Liver (tissue), 8 donors: ENCODE measurements at regions not wholly inside any gene's neighbourhood (a gene's known extent, or its start where the extent isn't known, plus 50 kb on each side); places are given as distances from the start of the nearest gene placed in this dataset.

Experiments
- DNase-seq: peaks from one replicate; pipeline ENCODE4 v3.0.0-alpha.2; 2017; ENCODE audit warnings: low spot score
- H3K27ac ChIP-seq, 2 donors: one replicate each; pipeline ENCODE4 v1.7.0; 2013; ENCODE audit warnings: inconsistent platforms in 2 of 2, low read length in 2 of 2, control low read depth in 1 of 2, low read depth in 1 of 2, mild to moderate bottlenecking in 1 of 2
- H3K27me3 ChIP-seq, 4 donors: one replicate each; pipeline versions ENCODE4 v1.6.1 to v1.7.0; 2013; ENCODE audit warnings: low read length in 3 of 4, inconsistent platforms in 1 of 4, mild to moderate bottlenecking in 1 of 4, moderate library complexity in 1 of 4; ENCODE audit not compliant: control insufficient read depth in 4 of 4, insufficient read depth in 4 of 4
- H3K36me3 ChIP-seq, 4 donors: one replicate each; pipeline versions ENCODE4 v1.6.1 to v1.7.0; 2013; ENCODE audit warnings: low read length in 3 of 4, mild to moderate bottlenecking in 3 of 4, low read depth in 1 of 4, moderate library complexity in 1 of 4; ENCODE audit not compliant: control insufficient read depth in 4 of 4, insufficient read depth in 3 of 4
- H3K4me1 ChIP-seq, 4 donors: one replicate each; pipeline versions ENCODE4 v1.6.1 to v1.7.0; 2013; ENCODE audit warnings: low read length in 3 of 4, mild to moderate bottlenecking in 3 of 4, moderate library complexity in 1 of 4; ENCODE audit not compliant: control insufficient read depth in 4 of 4, insufficient read depth in 4 of 4
- H3K4me3 ChIP-seq, 3 donors: one replicate each; pipeline versions ENCODE4 v1.6.1 to v1.7.0; 2013; ENCODE audit warnings: low read length in 3 of 3, control low read depth in 1 of 3, low read depth in 1 of 3, mild to moderate bottlenecking in 1 of 3
- H3K9ac ChIP-seq, 2 donors: one replicate each; pipeline ENCODE4 v1.7.0; 2013; ENCODE audit warnings: low read length in 2 of 2, mild to moderate bottlenecking in 2 of 2, moderate library complexity in 2 of 2, control low read depth in 1 of 2, low read depth in 1 of 2
- H3K9me3 ChIP-seq, 4 donors: one replicate each; pipeline versions ENCODE4 v1.6.1 to v1.7.0; 2013; ENCODE audit warnings: low read length in 3 of 4; ENCODE audit not compliant: control insufficient read depth in 4 of 4
- EGR1 ChIP-seq, 2 donors: IDR thresholded peaks; 2 replicates each; pipeline ENCODE4 v1.6.1; 2016 to 2018; ENCODE audit warnings: antibody characterized with exemption in 2 of 2, low read depth in 2 of 2
- FOXA1 ChIP-seq: IDR thresholded peaks from 2 replicates; pipeline ENCODE4 v1.6.1; 2016; ENCODE audit warnings: antibody characterized with exemption
- GABPA ChIP-seq, 2 donors: IDR thresholded peaks in 1 of 2; conservative IDR thresholded peaks in 1 of 2; 2 replicates each; pipeline ENCODE4 v1.6.1; 2016; ENCODE audit warnings: antibody characterized with exemption in 2 of 2, mild to moderate bottlenecking in 1 of 2, moderate library complexity in 1 of 2
- HNF4A ChIP-seq, 2 donors: conservative IDR thresholded peaks; 2 replicates each; pipeline ENCODE4 v1.6.1; 2016; ENCODE audit warnings: antibody characterized with exemption in 2 of 2, mild to moderate bottlenecking in 2 of 2
- HNF4G ChIP-seq: IDR thresholded peaks from 2 replicates; pipeline ENCODE4 v1.6.1; 2016; ENCODE audit warnings: antibody characterized with exemption
- JUND ChIP-seq, 2 donors: IDR thresholded peaks; 2 replicates each; pipeline ENCODE4 v1.6.1; 2016; ENCODE audit warnings: antibody characterized with exemption in 2 of 2
- NR2F2 ChIP-seq: IDR thresholded peaks from 2 replicates; pipeline ENCODE4 v1.6.1; 2016; ENCODE audit warnings: antibody characterized with exemption
- RAD21 ChIP-seq, 2 donors: IDR thresholded peaks; 2 replicates each; pipeline ENCODE4 v1.6.1; 2016; ENCODE audit warnings: antibody characterized with exemption in 2 of 2, mild to moderate bottlenecking in 2 of 2
- SP1 ChIP-seq: IDR thresholded peaks from 2 replicates; pipeline ENCODE4 v1.6.1; 2018; ENCODE audit warnings: antibody characterized with exemption, mild to moderate bottlenecking
- TAF1 ChIP-seq: conservative IDR thresholded peaks from 2 replicates; pipeline ENCODE4 v1.6.1; 2016; ENCODE audit warnings: antibody characterized with exemption, mild to moderate bottlenecking
- YY1 ChIP-seq: IDR thresholded peaks from 2 replicates; pipeline ENCODE4 v1.6.1; 2016; ENCODE audit warnings: antibody characterized with exemption, mild to moderate bottlenecking
- WGBS: extraction: QIAGEN DNeasy Blood & Tissue Kit; methylation state at CpG from one replicate; pipeline ENCODE4 v1.1.7; 2013; 5-methylcytosine and 5-hydroxymethylcytosine counted together
- TF ChIP-seq, protein P1 (sequence below): IDR thresholded peaks from 2 replicates; pipeline ENCODE4 v1.6.1; 2016; ENCODE audit warnings: antibody characterized with exemption
- TF ChIP-seq, protein P2 (sequence below): IDR thresholded peaks from 2 replicates; pipeline ENCODE4 v1.6.1; 2016; ENCODE audit warnings: antibody characterized with exemption, mild to moderate bottlenecking
- TF ChIP-seq, protein P3 (sequence below): fragments of 150-350 bp; IDR thresholded peaks from 2 replicates; pipeline ENCODE4 v1.5.1; 2017; ENCODE audit warnings: improper control_type of control experiment, low read depth, low read length; ENCODE audit not compliant: missing input control
- TF ChIP-seq, protein P4 (sequence below): IDR thresholded peaks from 2 replicates; pipeline ENCODE4 v1.6.1; 2016; ENCODE audit warnings: antibody characterized with exemption
- donor health status: healthy.
- donor health status: healthy.
- donor health status: healthy.
- donor health status: healthy.
- donor health status: healthy.

DNA sequence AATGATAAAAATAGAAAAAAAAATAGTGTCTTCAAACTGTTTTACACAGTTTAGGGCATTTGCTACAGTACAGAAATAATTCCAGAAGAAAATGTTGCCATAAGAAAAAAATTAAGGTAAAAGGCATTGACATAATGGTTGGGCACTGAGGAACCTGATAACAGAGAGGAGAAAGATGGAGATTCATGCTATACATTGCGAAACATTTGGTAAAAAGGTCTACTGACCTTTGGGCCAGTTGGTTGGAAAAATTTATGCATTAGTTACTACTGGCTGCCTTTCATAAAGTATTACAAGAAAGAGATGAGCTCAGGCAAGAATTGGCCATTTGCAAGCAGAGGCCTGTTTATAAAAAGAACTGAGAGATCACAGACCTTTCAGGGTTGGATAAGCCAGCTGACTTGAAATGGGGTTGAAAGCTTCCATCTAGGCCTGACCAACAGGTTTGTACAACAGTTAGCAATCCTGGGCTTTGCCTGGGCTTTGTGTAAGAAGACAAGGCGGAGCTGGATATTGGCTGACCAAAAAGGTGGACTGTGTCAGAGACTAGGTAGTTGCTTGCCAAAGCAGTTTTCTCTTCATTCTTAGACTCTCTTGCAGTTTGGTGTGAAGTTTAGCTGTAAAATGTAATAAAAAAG, 166.6 kb upstream of the MCTP2 start:
- Histone ChIP-seq H3K9ac (no peak overlapping the region), H3K27ac (no peak overlapping the region), H3K27me3 (peaks cover 0 to 5% (median 0%) of the 10 kb centered on the region in 4 donors), H3K4me1 (no peaks in the 10 kb centered on the region), H3K36me3 (no peaks in the 10 kb centered on the region), H3K9me3 (peaks cover 0 to 8% (median 4%) of the 10 kb centered on the region in 4 donors), H3K4me3 (no peak overlapping the region)
- TF ChIP-seq NR2F2 (no peak), RAD21 (IDR thresholded peaks at IDR 0.05) (no peak), HNF4A (conservative IDR thresholded peaks at IDR 0.05) (no peak), YY1 (no peak), TAF1 (no peak), EGR1 (IDR thresholded peaks at IDR 0.05; ENCODE audit: low read depth in 2 of 2) (no peak), HNF4G (no peak)
- TF ChIP-seq, protein P1, sequence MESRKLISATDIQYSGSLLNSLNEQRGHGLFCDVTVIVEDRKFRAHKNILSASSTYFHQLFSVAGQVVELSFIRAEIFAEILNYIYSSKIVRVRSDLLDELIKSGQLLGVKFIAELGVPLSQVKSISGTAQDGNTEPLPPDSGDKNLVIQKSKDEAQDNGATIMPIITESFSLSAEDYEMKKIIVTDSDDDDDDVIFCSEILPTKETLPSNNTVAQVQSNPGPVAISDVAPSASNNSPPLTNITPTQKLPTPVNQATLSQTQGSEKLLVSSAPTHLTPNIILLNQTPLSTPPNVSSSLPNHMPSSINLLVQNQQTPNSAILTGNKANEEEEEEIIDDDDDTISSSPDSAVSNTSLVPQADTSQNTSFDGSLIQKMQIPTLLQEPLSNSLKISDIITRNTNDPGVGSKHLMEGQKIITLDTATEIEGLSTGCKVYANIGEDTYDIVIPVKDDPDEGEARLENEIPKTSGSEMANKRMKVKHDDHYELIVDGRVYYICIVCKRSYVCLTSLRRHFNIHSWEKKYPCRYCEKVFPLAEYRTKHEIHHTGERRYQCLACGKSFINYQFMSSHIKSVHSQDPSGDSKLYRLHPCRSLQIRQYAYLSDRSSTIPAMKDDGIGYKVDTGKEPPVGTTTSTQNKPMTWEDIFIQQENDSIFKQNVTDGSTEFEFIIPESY, result no peak
- 81% methylated on average over 2 of the region's 2 CpGs for WGBS
- no peak for DNase-seq

DNA sequence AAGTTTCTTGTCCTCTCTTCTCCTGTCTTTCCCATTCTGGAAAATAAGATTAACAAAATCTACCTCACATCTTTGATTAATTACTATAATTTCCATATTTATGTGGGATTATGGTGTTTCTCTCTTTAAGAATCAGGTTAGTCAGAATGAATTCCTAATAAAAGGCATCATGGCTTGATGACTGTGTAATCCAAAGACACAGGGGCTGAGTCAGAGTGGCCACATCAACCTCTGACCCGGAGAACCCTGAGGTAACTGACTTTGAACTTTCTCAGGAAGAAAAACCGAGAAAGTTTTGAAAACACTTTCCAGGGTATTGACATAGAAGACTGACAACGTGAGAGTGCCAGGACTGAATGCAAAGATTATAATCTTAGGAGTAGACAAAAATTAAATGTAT, 170.3 kb upstream of the MCTP2 start:
- Histone ChIP-seq H3K27ac (no peak overlapping the region), H3K4me1 (no peaks in the 10 kb centered on the region), H3K9me3 (no peaks in the 10 kb centered on the region), H3K27me3 (peaks cover 0 to 5% (median 0%) of the 10 kb centered on the region in 4 donors), H3K4me3 (no peak overlapping the region), H3K9ac (no peak overlapping the region), H3K36me3 (no peaks in the 10 kb centered on the region)
- 53% methylated on average over 3 of the region's 3 CpGs for WGBS
- TF ChIP-seq, protein P2, sequence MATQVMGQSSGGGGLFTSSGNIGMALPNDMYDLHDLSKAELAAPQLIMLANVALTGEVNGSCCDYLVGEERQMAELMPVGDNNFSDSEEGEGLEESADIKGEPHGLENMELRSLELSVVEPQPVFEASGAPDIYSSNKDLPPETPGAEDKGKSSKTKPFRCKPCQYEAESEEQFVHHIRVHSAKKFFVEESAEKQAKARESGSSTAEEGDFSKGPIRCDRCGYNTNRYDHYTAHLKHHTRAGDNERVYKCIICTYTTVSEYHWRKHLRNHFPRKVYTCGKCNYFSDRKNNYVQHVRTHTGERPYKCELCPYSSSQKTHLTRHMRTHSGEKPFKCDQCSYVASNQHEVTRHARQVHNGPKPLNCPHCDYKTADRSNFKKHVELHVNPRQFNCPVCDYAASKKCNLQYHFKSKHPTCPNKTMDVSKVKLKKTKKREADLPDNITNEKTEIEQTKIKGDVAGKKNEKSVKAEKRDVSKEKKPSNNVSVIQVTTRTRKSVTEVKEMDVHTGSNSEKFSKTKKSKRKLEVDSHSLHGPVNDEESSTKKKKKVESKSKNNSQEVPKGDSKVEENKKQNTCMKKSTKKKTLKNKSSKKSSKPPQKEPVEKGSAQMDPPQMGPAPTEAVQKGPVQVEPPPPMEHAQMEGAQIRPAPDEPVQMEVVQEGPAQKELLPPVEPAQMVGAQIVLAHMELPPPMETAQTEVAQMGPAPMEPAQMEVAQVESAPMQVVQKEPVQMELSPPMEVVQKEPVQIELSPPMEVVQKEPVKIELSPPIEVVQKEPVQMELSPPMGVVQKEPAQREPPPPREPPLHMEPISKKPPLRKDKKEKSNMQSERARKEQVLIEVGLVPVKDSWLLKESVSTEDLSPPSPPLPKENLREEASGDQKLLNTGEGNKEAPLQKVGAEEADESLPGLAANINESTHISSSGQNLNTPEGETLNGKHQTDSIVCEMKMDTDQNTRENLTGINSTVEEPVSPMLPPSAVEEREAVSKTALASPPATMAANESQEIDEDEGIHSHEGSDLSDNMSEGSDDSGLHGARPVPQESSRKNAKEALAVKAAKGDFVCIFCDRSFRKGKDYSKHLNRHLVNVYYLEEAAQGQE, result no peak
- TF ChIP-seq JUND (IDR thresholded peaks at IDR 0.05), result no peak
- TF ChIP-seq, protein P3, sequence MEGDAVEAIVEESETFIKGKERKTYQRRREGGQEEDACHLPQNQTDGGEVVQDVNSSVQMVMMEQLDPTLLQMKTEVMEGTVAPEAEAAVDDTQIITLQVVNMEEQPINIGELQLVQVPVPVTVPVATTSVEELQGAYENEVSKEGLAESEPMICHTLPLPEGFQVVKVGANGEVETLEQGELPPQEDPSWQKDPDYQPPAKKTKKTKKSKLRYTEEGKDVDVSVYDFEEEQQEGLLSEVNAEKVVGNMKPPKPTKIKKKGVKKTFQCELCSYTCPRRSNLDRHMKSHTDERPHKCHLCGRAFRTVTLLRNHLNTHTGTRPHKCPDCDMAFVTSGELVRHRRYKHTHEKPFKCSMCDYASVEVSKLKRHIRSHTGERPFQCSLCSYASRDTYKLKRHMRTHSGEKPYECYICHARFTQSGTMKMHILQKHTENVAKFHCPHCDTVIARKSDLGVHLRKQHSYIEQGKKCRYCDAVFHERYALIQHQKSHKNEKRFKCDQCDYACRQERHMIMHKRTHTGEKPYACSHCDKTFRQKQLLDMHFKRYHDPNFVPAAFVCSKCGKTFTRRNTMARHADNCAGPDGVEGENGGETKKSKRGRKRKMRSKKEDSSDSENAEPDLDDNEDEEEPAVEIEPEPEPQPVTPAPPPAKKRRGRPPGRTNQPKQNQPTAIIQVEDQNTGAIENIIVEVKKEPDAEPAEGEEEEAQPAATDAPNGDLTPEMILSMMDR, result no peak
- no peak for TF ChIP-seq FOXA1
- no peak for TF ChIP-seq HNF4A (conservative IDR thresholded peaks at IDR 0.05)
- TF ChIP-seq SP1, result no peak
- TF ChIP-seq TAF1, result no peak
- TF ChIP-seq GABPA (IDR thresholded peaks at IDR 0.05 in 1 of 2, conservative IDR thresholded peaks at IDR 0.05 in 1 of 2), result no peak
- TF ChIP-seq, protein P4, sequence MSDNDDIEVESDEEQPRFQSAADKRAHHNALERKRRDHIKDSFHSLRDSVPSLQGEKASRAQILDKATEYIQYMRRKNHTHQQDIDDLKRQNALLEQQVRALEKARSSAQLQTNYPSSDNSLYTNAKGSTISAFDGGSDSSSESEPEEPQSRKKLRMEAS, result no peak
- no peak for DNase-seq
